H1 (cell line): ENCODE measurements at regions not wholly inside any gene's neighbourhood (a gene's known extent, or its start where the extent isn't known, plus 50 kb on each side); places are given as distances from the start of the nearest gene placed in this dataset.

Experiments used
- ATF2 ChIP-seq: IDR thresholded peaks from 2 replicates; pipeline ENCODE4 v1.6.1; 2012; ENCODE audit warnings: low read length, inconsistent platforms
- BACH1 ChIP-seq: IDR thresholded peaks from 2 replicates; pipeline ENCODE4 v1.6.1; 2012; ENCODE audit warnings: low read length, improper control_type of control experiment
- USF2 ChIP-seq: IDR thresholded peaks from 2 replicates; pipeline ENCODE4 v1.6.1; 2011; ENCODE audit warnings: low read length, improper control_type of control experiment

GRCh38 chr14:101492716-101493115 lies 68.6 kb upstream of the DIO3 start (continued):
- TF ChIP-seq BACH1 (no peak), USF2 (no peak), ATF2 (no peak)
